ENCODE measurements at regions not wholly inside any gene's neighbourhood (a gene's known extent, or its start where the extent isn't known, plus 50 kb on each side); places are given as distances from the start of the nearest gene placed in this dataset.
"Not testable (repeated sequence)": the region's sequence is repeated elsewhere in the genome, so short reads cannot be mapped to it uniquely, and the experiment has no call there.

DNA sequence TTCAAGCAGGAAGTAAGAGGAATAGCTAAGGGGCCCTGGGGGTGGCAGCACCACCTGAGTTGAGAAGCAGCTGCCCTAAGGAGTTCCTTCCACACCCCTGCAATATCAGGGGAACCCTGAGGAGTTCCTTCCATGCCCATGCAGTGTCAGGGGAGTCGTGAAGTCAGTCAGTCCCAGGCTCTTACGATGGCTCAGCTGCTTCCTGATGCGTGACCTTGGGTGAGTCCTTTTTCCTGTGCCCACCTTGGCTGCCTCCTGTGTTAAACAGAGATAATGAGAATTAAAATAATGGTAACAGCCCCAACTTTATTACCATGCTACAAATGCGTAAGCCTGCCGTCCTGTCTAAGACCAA is 181.1 kb downstream of the MIAT start:
- no peak overlapping the region for H3K4me3 ChIP-seq (ENCODE audit: low read depth in 1 of 2, low read length in 1 of 2)
- no peaks in the 10 kb centered on the region for H3K9me3 ChIP-seq
- no peaks in the 10 kb centered on the region for H3K27me3 ChIP-seq
- no peaks in the 10 kb centered on the region for H3K4me1 ChIP-seq (ENCODE audit: control insufficient read depth in 1 of 2, insufficient read depth in 1 of 2, low read depth in 1 of 2, low read length in 1 of 2)
- TF ChIP-seq, protein P1, sequence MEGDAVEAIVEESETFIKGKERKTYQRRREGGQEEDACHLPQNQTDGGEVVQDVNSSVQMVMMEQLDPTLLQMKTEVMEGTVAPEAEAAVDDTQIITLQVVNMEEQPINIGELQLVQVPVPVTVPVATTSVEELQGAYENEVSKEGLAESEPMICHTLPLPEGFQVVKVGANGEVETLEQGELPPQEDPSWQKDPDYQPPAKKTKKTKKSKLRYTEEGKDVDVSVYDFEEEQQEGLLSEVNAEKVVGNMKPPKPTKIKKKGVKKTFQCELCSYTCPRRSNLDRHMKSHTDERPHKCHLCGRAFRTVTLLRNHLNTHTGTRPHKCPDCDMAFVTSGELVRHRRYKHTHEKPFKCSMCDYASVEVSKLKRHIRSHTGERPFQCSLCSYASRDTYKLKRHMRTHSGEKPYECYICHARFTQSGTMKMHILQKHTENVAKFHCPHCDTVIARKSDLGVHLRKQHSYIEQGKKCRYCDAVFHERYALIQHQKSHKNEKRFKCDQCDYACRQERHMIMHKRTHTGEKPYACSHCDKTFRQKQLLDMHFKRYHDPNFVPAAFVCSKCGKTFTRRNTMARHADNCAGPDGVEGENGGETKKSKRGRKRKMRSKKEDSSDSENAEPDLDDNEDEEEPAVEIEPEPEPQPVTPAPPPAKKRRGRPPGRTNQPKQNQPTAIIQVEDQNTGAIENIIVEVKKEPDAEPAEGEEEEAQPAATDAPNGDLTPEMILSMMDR (IDR thresholded peaks at IDR 0.05), result no peak
- H3K27ac ChIP-seq, result no peak overlapping the region
- no peaks in the 10 kb centered on the region for H3K36me3 ChIP-seq

DNA sequence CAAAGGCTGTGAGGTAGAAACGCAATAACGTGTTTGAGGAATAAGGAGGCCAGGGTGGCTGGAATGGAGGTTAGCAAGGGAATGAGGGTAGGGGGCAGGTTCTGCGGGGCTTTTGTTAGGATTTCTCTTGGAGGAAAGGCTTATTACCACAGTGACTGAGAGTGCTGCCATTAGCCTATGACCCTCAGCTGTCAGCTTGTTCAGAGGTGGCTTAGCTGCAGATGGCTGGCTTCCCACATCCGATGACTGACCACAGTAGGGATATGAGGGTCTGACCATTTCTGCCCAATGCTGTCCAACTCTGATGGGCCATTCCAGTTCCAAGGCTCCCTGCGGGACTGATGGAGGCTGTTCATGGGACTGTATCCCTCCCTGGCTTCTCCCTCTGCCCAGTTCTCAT is 181.8 kb downstream of the MIAT start:
- Histone ChIP-seq H3K27me3 (no peaks in the 10 kb centered on the region), H3K27ac (no peak overlapping the region), H3K4me3 (ENCODE audit: low read depth in 1 of 2, low read length in 1 of 2) (no peak overlapping the region), H3K9me3 (no peaks in the 10 kb centered on the region), H3K36me3 (no peaks in the 10 kb centered on the region), H3K4me1 (ENCODE audit: control insufficient read depth in 1 of 2, insufficient read depth in 1 of 2, low read depth in 1 of 2, low read length in 1 of 2) (no peaks in the 10 kb centered on the region)
- TF ChIP-seq, protein P1 (IDR thresholded peaks at IDR 0.05), result no peak

DNA sequence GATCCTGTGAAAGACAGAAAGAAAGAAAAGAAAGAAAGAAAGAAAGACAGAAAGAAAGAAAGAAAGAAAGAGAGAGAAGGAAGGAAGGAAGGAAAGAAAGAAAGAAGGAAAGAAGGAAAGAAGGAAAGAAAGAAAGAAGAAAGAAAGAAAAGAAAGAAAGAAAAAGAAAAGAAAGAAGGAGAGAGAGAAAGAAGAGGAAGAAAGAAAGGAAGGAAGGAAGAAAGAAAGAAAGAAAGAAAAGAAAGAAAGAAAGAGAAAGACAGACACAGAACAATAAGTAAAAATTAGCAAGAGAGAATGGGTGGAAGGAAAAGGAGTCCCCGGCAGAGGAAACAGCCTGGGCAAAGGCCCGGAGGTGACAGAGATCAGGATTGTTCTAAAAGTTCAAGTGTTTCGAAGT is 183.4 kb downstream of the MIAT start:
- H3K4me3 ChIP-seq (ENCODE audit: low read depth in 1 of 2, low read length in 1 of 2); H3K36me3 ChIP-seq; H3K27ac ChIP-seq; H3K4me1 ChIP-seq (ENCODE audit: control insufficient read depth in 1 of 2, insufficient read depth in 1 of 2, low read depth in 1 of 2, low read length in 1 of 2); H3K27me3 ChIP-seq; H3K9me3 ChIP-seq: not testable (repeated sequence)

DNA sequence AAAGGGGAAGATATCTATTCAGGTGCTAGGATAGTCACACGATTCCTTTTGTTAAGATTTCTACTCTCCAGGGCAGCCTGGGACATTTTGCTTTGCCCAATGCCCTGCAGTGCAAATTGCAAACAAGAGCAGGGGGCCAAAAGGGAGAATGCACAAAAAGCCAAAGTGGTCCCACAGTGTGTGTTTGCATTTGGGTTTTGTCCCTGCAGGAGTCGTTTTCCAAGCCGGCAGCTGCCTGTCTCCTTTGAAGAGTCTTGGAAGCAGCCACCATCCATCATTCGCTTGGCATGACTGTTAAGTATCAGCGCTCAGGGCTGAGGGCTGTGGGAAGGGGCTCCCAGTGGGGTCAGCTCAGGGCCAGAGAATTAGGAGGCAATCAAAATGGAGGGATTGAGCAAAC is 184.7 kb downstream of the MIAT start:
- no peak overlapping the region for H3K27ac ChIP-seq
- H3K9me3 ChIP-seq, result no peaks in the 10 kb centered on the region
- no peaks in the 10 kb centered on the region for H3K4me1 ChIP-seq (ENCODE audit: control insufficient read depth in 1 of 2, insufficient read depth in 1 of 2, low read depth in 1 of 2, low read length in 1 of 2)
- TF ChIP-seq, protein P1 (IDR thresholded peaks at IDR 0.05), result no peak
- no peak overlapping the region for H3K4me3 ChIP-seq (ENCODE audit: low read depth in 1 of 2, low read length in 1 of 2)
- no peaks in the 10 kb centered on the region for H3K36me3 ChIP-seq
- H3K27me3 ChIP-seq, result no peaks in the 10 kb centered on the region

DNA sequence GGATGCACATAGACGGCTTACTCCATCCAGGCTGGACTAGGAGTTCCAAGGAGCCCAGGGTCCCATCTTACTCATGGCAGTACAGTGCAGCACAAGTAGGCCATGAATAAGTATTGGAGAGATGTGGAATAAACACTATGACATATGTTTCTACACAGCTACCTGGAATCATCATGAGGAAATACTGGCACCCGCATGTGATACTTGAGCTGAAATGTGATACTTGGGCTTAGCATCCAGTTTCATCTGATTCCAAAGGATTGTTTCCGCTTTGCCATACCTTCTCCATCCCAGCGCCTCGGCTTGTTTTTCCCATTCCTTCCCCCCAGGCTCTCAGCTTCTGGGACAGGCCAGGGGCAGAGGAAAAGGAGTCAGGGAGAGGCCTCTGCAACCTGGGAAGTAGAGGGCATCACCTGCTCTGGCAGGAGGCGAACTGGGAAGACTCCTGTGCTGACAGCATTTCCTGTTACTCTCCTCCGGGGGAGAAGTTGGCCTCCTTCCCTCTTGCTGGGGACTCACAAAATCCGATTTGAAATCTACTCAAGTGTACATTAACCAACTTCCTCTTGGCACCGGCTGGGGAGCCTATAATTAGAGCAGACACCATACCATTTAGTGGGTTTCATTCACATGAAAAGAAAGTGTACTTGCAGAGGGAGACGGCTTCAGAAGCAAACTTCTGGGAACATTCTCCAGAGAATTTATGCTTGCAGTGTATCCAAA is 187.8 kb downstream of the MIAT start:
- no peaks in the 10 kb centered on the region for H3K27me3 ChIP-seq
- no peaks in the 10 kb centered on the region for H3K4me1 ChIP-seq (ENCODE audit: control insufficient read depth in 1 of 2, insufficient read depth in 1 of 2, low read depth in 1 of 2, low read length in 1 of 2)
- no peaks in the 10 kb centered on the region for H3K9me3 ChIP-seq
- no peak overlapping the region for H3K27ac ChIP-seq
- no peaks in the 10 kb centered on the region for H3K36me3 ChIP-seq
- TF ChIP-seq, protein P1 (IDR thresholded peaks at IDR 0.05), result no peak
- H3K4me3 ChIP-seq (ENCODE audit: low read depth in 1 of 2, low read length in 1 of 2), result no peak overlapping the region

DNA sequence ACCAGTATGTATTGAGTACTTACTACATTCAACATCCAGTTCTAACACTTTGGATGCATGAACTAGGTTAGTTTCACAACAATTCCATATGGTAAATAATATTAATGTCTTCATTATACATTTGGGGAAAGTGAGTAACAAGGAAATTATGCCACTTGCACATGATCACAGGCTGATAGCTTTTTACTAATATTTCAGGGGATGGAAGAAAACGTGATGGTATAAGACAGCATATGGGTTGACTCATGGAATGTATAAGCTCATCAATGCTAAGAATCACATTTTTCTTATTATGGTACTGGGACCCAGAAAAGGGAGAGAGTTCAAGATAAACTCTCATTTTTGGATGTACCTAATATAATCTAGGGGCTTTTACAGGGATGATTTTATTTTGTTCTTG is 188.7 kb downstream of the MIAT start:
- H3K27me3 ChIP-seq, result no peaks in the 10 kb centered on the region
- TF ChIP-seq, protein P1 (IDR thresholded peaks at IDR 0.05), result no peak

More for the DNA sequence above, 188.7 kb downstream of the MIAT start:
- Histone ChIP-seq H3K27ac (no peak overlapping the region), H3K9me3 (no peaks in the 10 kb centered on the region), H3K4me3 (ENCODE audit: low read depth in 1 of 2, low read length in 1 of 2) (no peak overlapping the region), H3K36me3 (no peaks in the 10 kb centered on the region), H3K4me1 (ENCODE audit: control insufficient read depth in 1 of 2, insufficient read depth in 1 of 2, low read depth in 1 of 2, low read length in 1 of 2) (no peaks in the 10 kb centered on the region)
